ENCODE measurements at regions not wholly inside any gene's neighbourhood (a gene's known extent, or its start where the extent isn't known, plus 50 kb on each side); places are given as distances from the start of the nearest gene placed in this dataset.

- H3K36me3 ChIP-seq (ENCODE audit: insufficient read depth, low read length): no peaks in the 10 kb centered on the region
- H3K79me2 ChIP-seq (ENCODE audit: insufficient read depth, low read length): no peaks in the 10 kb centered on the region
- no peaks in the 10 kb centered on the region for H3K4me1 ChIP-seq (ENCODE audit: insufficient read depth, low read length, severe bottlenecking)
- no peaks in the 10 kb centered on the region for H3K9me3 ChIP-seq (ENCODE audit: low read length)
- H3F3A ChIP-seq (ENCODE audit: insufficient read depth, low read length): no peaks in the 10 kb centered on the region
- H3K9ac ChIP-seq (ENCODE audit: low read length): no peak overlapping the region
- TF ChIP-seq CTCF (IDR thresholded peaks at IDR 0.05; ENCODE audit: low read length) (no peak), EZH2 (IDR thresholded peaks at IDR 0.05; ENCODE audit: borderline replicate concordance, low read length) (no peak)
- H3K4me2 ChIP-seq (ENCODE audit: low read length): no peak overlapping the region
- H3K9me2 ChIP-seq (ENCODE audit: low read depth, low read length): no peaks in the 10 kb centered on the region
- no peaks in the 10 kb centered on the region for H4K20me1 ChIP-seq (ENCODE audit: insufficient read depth, low read length)
- no peak overlapping the region for H3K27ac ChIP-seq (ENCODE audit: low read depth, low read length, poor library complexity, severe bottlenecking)
- H3K4me3 ChIP-seq (ENCODE audit: low read depth, low read length, poor library complexity, severe bottlenecking): no peak overlapping the region
- no peak overlapping the region for H2AFZ ChIP-seq (ENCODE audit: low read length)
- no peaks in the 10 kb centered on the region for H3K27me3 ChIP-seq (ENCODE audit: insufficient read depth, low read length)
Measured at GRCh38 chr5:165723931-165724330, 2218.5 kb downstream of the MAT2B start.

- no peak for TF ChIP-seq EZH2 (IDR thresholded peaks at IDR 0.05; ENCODE audit: borderline replicate concordance, low read length)
- TF ChIP-seq CTCF (IDR thresholded peaks at IDR 0.05; ENCODE audit: low read length): no peak
- Histone ChIP-seq H3K27me3 (ENCODE audit: insufficient read depth, low read length) (no peaks in the 10 kb centered on the region), H3K9me2 (ENCODE audit: low read depth, low read length) (no peaks in the 10 kb centered on the region), H3K9ac (ENCODE audit: low read length) (no peak overlapping the region), H3K36me3 (ENCODE audit: insufficient read depth, low read length) (no peaks in the 10 kb centered on the region), H2AFZ (ENCODE audit: low read length) (no peak overlapping the region), H3F3A (ENCODE audit: insufficient read depth, low read length) (no peaks in the 10 kb centered on the region), H3K9me3 (ENCODE audit: low read length) (no peaks in the 10 kb centered on the region), H3K4me2 (ENCODE audit: low read length) (no peak overlapping the region), H3K79me2 (ENCODE audit: insufficient read depth, low read length) (no peaks in the 10 kb centered on the region), H3K27ac (ENCODE audit: low read depth, low read length, poor library complexity, severe bottlenecking) (no peak overlapping the region), H3K4me1 (ENCODE audit: insufficient read depth, low read length, severe bottlenecking) (no peaks in the 10 kb centered on the region), H3K4me3 (ENCODE audit: low read depth, low read length, poor library complexity, severe bottlenecking) (no peak overlapping the region), H4K20me1 (ENCODE audit: insufficient read depth, low read length) (no peaks in the 10 kb centered on the region)
Measured at GRCh38 chr5:165728425-165728824, 2223.0 kb downstream of the MAT2B start.

- no peaks in the 10 kb centered on the region for H3K9me3 ChIP-seq (ENCODE audit: low read length)
- no peak overlapping the region for H2AFZ ChIP-seq (ENCODE audit: low read length)
- no peak overlapping the region for H3K27ac ChIP-seq (ENCODE audit: low read depth, low read length, poor library complexity, severe bottlenecking)
- no peaks in the 10 kb centered on the region for H3K36me3 ChIP-seq (ENCODE audit: insufficient read depth, low read length)
- H3F3A ChIP-seq (ENCODE audit: insufficient read depth, low read length): no peaks in the 10 kb centered on the region
- H3K9ac ChIP-seq (ENCODE audit: low read length): no peak overlapping the region
- no peaks in the 10 kb centered on the region for H4K20me1 ChIP-seq (ENCODE audit: insufficient read depth, low read length)
- no peak for TF ChIP-seq CTCF (IDR thresholded peaks at IDR 0.05; ENCODE audit: low read length)
- TF ChIP-seq EZH2 (IDR thresholded peaks at IDR 0.05; ENCODE audit: borderline replicate concordance, low read length): no peak
- no peak overlapping the region for H3K4me2 ChIP-seq (ENCODE audit: low read length)
- H3K4me3 ChIP-seq (ENCODE audit: low read depth, low read length, poor library complexity, severe bottlenecking): no peak overlapping the region
- H3K9me2 ChIP-seq (ENCODE audit: low read depth, low read length): no peaks in the 10 kb centered on the region
- no peaks in the 10 kb centered on the region for H3K4me1 ChIP-seq (ENCODE audit: insufficient read depth, low read length, severe bottlenecking)
- H3K27me3 ChIP-seq (ENCODE audit: insufficient read depth, low read length): no peaks in the 10 kb centered on the region
- H3K79me2 ChIP-seq (ENCODE audit: insufficient read depth, low read length): no peaks in the 10 kb centered on the region
Measured at GRCh38 chr5:165735388-165735787, 2230.0 kb downstream of the MAT2B start.
